ENCODE measurements at regions not wholly inside any gene's neighbourhood (a gene's known extent, or its start where the extent isn't known, plus 50 kb on each side); places are given as distances from the start of the nearest gene placed in this dataset.

DNA sequence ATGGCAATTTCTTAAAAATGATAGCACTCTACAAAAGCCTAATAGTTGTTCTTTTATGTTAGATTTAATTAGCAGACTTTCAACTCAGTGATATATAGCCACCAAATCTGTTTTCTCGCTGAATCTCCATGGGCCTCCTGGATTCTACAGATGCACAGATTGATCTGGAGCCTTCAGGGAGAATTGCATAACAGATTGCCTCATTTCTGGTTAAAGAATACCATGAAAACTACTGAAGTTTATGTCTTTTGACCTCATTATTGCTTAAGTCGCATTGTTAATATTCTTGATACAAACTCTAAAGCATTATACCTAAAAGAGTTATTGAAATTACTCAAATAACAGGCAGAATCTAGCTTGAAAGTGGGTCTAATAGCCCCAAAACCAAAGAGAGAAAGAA, 53.7 kb upstream of the PRR20A start:
- Histone ChIP-seq H3K36me3 (ENCODE audit: control insufficient read depth, insufficient read depth, low read length) (no peaks in the 10 kb centered on the region), H3K4me3 (replicated peaks; ENCODE audit: low read depth, low read length) (no peak overlapping the region), H3K27me3 (replicated peaks; ENCODE audit: control insufficient read depth, insufficient read depth, low read length) (no peaks in the 10 kb centered on the region)
- TF ChIP-seq, protein P1, sequence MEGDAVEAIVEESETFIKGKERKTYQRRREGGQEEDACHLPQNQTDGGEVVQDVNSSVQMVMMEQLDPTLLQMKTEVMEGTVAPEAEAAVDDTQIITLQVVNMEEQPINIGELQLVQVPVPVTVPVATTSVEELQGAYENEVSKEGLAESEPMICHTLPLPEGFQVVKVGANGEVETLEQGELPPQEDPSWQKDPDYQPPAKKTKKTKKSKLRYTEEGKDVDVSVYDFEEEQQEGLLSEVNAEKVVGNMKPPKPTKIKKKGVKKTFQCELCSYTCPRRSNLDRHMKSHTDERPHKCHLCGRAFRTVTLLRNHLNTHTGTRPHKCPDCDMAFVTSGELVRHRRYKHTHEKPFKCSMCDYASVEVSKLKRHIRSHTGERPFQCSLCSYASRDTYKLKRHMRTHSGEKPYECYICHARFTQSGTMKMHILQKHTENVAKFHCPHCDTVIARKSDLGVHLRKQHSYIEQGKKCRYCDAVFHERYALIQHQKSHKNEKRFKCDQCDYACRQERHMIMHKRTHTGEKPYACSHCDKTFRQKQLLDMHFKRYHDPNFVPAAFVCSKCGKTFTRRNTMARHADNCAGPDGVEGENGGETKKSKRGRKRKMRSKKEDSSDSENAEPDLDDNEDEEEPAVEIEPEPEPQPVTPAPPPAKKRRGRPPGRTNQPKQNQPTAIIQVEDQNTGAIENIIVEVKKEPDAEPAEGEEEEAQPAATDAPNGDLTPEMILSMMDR (IDR thresholded peaks at IDR 0.05; ENCODE audit: insufficient read depth, low read length, poor library complexity, severe bottlenecking): no peak
- no peak for DNase-seq (ENCODE audit: extremely low read depth, insufficient read length)

All from GM06990 (cell line).